Motor neuron (in vitro differentiated cells): ENCODE measurements at regions not wholly inside any gene's neighbourhood (a gene's known extent, or its start where the extent isn't known, plus 50 kb on each side); places are given as distances from the start of the nearest gene placed in this dataset.
A peak's percentile ranks its signal among the peaks of the same experiment; 100 is the strongest.

Experiments
- ATAC-seq, 8 experiments: fragments of 200-7000 bp; cut with Tn5 transposase; replicated peaks in 6 of 8; 2 replicates each; pipeline ENCODE4 v1.8.0; 2021; ENCODE audit warnings: mild to moderate bottlenecking in 8 of 8, moderate library complexity in 8 of 8
- H3K27ac ChIP-seq, 2 donors: fragments of 250-450 bp; sonication (Bioruptor Pico); 2 replicates each; pipeline ENCODE4 v1.9.0; 2021; ENCODE audit warnings: antibody characterized with exemption in 2 of 2, mild to moderate bottlenecking in 2 of 2, moderate library complexity in 1 of 2
- H3K4me1 ChIP-seq, 2 donors: fragments of 250-450 bp; sonication (Bioruptor Pico); replicated peaks in 1 of 2; 2 replicates each; pipeline ENCODE4 v1.6.1; 2021; ENCODE audit warnings: antibody characterized with exemption in 2 of 2, mild to moderate bottlenecking in 2 of 2, moderate library complexity in 1 of 2
- H3K4me3 ChIP-seq, 5 donors: fragments of 250-450 bp; sonication (Bioruptor Pico); 2 replicates each; pipeline ENCODE4 v1.9.0; 2021; ENCODE audit warnings: antibody characterized with exemption in 5 of 5, mild to moderate bottlenecking in 5 of 5, moderate library complexity in 4 of 5
- WGBS, 10 experiments: fragments of 450-650 bp; shearing (Covaris generic); methylation state at CpG; one replicate each; pipeline ENCODE4 v1.0.0; 2022; 5-methylcytosine and 5-hydroxymethylcytosine counted together
- in situ Hi-C, 9 experiments: fragments of 400-800 bp; cut with MboI; loops; one replicate each; pipeline ENCODE4 v1.15.0; 2021; ENCODE audit warnings: low sequenced_read_pairs in 9 of 9, low pct_unique_long_range_greater_than_20kb in 2 of 9; ENCODE audit not compliant: unreplicated experiment in 9 of 9

DNA sequence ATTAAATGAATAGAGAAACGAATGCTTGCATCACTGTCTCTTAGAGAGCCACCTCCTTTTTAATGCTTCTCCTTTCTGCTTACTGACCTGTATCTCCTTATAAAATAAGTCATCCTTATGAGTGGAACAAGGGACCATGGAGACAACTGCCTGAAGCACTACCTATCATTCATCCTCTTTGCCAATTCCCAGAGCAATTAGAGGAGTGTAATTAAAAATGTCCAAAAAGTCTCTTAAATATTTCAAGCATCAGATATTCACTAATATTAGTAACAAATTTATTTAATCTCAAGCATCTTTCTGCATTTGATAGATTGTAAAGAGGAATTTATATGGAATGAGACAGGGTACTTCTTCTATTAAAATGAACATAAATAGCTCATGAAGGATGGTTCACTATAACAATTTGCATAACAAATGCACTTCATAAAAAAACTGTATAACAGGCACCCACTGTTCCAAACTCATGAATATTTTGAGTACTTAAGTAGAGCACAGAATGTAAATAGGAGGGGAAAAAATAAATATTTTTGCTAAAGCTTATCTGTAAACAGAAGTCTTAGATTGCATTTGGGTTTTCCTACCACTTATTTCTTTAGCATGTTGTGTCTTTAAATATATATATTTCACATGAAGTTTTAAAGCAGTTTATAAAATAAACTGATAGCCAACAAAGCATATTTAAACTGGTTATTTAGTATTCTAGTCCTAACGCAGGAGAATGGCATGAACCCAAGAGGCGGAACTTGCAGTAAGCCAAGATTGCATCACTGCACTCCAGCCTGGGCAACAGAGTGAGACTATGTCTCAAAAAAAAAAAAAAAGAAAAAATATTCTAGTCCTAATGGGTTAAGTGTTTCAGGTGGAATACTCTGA is 269.3 kb downstream of the TBL1XR1 start:
- no peak overlapping the region for H3K4me3 ChIP-seq

DNA sequence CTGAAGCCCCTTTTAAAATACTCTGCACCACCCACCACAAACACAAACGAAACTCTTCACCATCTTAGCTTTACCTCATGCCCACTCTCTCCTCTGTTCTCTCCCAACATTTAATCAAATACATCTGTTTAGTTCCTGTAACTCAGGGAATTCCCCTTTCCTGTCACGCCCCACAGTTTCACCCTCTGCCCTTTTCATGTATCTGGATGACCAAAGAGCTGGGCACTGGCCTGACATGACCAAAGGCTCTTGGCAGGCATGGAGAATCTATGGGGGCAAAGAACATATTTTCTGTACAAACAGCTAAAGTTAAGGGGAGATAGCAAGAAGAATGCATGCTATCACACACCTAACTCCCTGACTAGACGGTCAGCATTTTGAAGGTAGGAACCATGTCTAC is 270.0 kb downstream of the TBL1XR1 start:
- 0 to 100% (median 36%) methylated on average over 1 to 3 of the region's 3 CpGs; no CpG with 5 or more reads in 1 of the 10 experiments for WGBS, 10 experiments
- in situ Hi-C loops, result no loop called here
- no peaks in the 10 kb centered on the region for H3K4me1 ChIP-seq
- ATAC-seq, result no peak
- no peak overlapping the region for H3K27ac ChIP-seq
- H3K4me3 ChIP-seq, result no peak overlapping the region

More for the DNA sequence above, 269.3 kb downstream of the TBL1XR1 start:
- peak in 6 of 8 experiments; percentile 26 to 71 (median 38) for ATAC-seq
- WGBS, 10 experiments, result 0 to 94% (median 76%) methylated on average over 1 to 3 of the region's 3 CpGs; no CpG with 5 or more reads in 2 of the 10 experiments
- no peak overlapping the region for H3K27ac ChIP-seq
- no peaks in the 10 kb centered on the region for H3K4me1 ChIP-seq
- in situ Hi-C loops, result no loop called here

DNA sequence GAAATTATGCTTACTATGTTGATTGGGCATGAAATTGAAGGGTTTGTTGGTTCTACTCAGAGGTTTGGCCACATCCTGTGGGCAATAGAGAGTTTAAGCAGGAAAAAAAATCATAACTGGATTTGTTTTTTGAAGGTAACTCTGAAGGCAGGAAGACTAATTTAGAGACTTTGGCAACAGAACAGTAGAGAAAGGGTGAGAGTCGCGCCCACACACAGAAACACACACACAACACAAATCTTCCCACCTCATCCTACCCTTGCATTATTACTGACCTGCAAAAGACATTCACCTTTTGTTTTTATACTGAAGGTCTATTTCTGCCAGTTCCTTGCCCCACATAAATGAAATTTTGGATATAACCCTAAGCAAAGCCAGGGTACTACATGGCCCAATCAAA is 270.6 kb downstream of the TBL1XR1 start:
- H3K4me1 ChIP-seq, result no peaks in the 10 kb centered on the region
- 80 to 100% (median 100%) methylated on average over 2 of the region's 2 CpGs; no CpG with 5 or more reads in 3 of the 10 experiments for WGBS, 10 experiments
- no peak overlapping the region for H3K27ac ChIP-seq
- ATAC-seq, result no peak
- no peak overlapping the region for H3K4me3 ChIP-seq
- in situ Hi-C loops, result no loop called here

DNA sequence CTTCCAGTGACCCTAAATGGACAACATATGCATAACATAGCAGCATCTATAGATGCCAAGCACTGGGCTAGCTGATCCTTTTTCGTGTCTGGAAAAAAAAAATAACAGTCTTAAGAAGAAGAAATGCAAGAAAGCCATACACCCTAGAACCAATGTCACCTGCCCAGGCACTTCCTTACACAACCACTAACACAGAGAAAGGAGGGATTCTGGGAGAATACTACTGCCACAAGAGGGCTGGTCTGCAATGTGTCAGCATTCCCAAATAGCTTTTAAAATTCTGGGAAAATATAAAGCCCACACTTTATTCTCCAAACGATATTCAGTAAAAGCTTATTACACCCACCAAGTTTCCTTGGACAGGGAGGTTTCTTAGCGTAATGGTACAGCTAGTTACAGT is 271.2 kb downstream of the TBL1XR1 start:
- ATAC-seq, result no peak
- Histone ChIP-seq H3K4me1 (peaks cover 0 to 6% of the 10 kb centered on the region in 2 donors), H3K27ac (no peak overlapping the region), H3K4me3 (no peak overlapping the region)
- in situ Hi-C loops, result no loop called here
- 0 to 88% (median 51%) methylated on average over 1 to 3 of the region's 3 CpGs for WGBS, 10 experiments

DNA sequence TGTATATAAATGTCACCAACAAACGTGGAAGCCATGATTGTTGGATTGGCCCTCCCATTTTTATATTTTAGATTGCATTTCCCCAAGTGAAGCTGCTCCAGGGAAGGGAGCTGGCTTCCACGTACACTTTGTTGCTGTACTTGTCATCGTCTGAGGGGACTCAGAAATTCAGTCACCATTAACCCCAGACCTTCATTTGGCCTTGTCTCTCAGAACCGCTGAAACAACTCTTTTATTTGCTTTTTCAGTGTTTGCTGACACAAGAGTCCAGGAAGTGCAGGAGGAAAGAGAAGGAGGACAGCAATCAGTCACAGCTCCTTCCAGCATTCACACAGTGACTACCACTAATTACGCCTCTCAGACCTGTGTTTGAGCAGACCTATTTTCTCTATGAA is 276.5 kb downstream of the TBL1XR1 start:
- WGBS, 10 experiments, result 20 to 86% (median 51%) methylated on average over 1 to 5 of the region's 5 CpGs; no CpG with 5 or more reads in 2 of the 10 experiments
- H3K4me3 ChIP-seq, result no peak overlapping the region
- H3K4me1 ChIP-seq, result peaks cover 14 to 15% of the 10 kb centered on the region in 2 donors
- in situ Hi-C loops, result no loop called here
- H3K27ac ChIP-seq, result peak overlapping the region in 1 of 2 donors; percentile 79
- peak in 5 of 8 experiments; percentile 82 to 93 (median 89) for ATAC-seq

DNA sequence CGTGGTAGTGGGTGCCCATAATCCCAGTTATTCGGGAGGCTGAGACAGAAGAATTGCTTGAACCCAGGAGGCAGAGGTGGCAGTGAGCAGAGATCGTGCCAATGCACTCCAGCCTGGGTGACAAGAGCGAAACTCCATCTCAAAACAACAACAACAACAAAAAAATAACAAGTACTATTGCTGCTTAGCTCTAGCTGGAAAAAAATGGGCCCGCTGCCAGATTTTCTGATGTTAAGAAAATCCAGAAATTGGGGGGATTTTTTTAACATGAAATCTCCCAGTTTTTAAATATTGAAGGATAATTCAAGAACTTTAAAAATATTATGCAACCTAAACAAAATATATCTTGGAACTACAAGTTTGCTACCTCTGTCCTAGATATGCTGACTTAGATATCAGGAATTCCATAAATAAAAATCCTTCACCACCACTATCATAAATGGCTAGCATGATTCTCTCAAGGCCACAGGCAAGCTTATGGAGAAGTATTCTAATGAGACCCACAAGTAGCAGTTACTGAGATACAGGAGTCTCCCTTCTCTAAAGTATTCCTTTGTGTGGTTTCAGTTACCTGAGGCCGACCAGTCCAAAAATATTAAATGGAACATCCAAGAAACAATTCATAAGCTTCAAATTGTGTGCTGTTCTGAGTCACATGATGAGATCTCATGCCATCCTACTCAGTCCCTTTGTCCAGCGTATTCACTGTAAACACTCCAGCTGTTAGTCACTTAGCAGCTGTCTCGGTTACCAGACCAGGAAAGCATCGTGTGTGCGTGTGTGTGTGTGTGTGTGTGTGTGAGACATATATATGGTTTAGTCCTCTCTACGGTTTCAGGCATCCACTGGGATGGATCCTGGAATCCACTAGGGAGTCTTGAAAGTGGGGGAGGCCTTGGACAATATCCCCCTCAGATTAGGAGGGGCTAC is 277.2 kb downstream of the TBL1XR1 start:
- Histone ChIP-seq H3K4me1 (peaks cover 14 to 15% of the 10 kb centered on the region in 2 donors), H3K4me3 (no peak overlapping the region), H3K27ac (peak overlapping the region in 1 of 2 donors; percentile 79)
- WGBS, 10 experiments, result 49 to 100% (median 83%) methylated on average over 2 to 10 of the region's 11 CpGs
- peak in 5 of 8 experiments; percentile 76 to 92 (median 85) for ATAC-seq
- in situ Hi-C loops, result no loop called here

DNA sequence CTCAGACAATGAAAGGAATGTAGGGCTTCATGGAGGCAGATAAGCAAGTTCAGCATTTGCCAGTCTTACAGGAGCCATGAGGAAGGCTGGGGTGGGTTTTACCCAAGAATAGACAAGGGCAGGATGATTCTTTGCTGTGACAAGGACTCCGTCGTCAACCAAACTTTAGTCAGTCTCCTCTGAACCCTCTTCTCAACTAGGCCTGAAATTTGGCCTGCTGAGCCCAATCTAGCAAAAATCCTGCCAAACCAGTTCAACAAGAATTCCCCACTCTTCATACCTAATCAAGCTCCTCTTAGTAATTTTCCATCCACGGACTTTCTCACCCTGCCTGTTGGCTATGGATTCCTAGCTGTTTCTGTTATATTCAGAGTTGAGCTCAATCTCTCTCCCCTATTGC is 280.5 kb downstream of the TBL1XR1 start:
- Histone ChIP-seq H3K4me3 (no peak overlapping the region), H3K4me1 (peaks cover 15 to 16% of the 10 kb centered on the region in 2 donors), H3K27ac (no peak overlapping the region)
- no peak for ATAC-seq
- in situ Hi-C loops, result no loop called here
- 58 to 100% (median 80%) methylated on average over 1 to 3 of the region's 3 CpGs; no CpG with 5 or more reads in 1 of the 10 experiments for WGBS, 10 experiments

DNA sequence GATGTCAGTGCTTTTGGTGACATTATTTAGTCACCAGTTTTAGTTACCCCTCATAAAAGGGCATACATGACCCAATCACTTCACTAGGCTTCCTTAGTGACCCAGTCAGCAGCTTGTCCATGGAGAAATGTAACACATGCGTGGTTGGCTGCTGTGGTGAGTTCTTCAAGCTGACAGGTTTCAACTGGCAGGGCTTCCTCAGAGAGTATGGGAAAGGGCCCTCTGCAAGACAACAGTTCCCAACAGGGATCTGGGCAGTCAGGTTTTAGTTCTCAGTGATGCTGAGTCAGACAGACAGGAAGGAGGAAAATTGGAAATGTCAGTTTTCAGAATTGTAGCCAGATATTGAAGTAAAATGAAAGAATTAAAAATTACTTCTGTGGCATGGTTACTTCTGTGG is 282.5 kb downstream of the TBL1XR1 start:
- in situ Hi-C loops, result no loop called here
- ATAC-seq, result no peak
- Histone ChIP-seq H3K4me1 (peaks cover 3 to 5% of the 10 kb centered on the region in 2 donors), H3K4me3 (no peak overlapping the region), H3K27ac (no peak overlapping the region)
- 56 to 100% (median 94%) methylated on average over 1 of the region's 1 CpG; no CpG with 5 or more reads in 2 of the 10 experiments for WGBS, 10 experiments

DNA sequence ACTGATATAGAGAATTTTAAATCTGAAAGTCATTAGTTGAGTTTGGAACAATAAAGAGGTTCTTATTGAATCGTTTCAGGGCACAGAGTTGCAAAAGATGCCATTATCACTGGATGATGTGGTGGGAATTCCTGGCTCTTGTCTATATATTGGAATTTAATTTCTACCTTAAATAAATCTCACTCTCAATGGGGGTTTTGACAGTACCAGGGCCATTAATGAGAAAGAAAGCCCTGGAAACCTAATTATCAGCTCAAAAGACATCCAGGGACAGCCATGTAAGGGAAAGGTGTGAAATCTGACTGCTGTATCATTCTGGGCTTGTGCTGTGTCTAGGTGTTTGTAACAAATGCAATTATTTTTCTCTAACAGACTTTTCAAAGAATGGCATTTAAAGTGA is 285.7 kb downstream of the TBL1XR1 start:
- peaks cover 0 to 3% of the 10 kb centered on the region in 2 donors for H3K4me1 ChIP-seq
- 0 to 71% (median 8%) methylated on average over 1 of the region's 1 CpG; no CpG with 5 or more reads in 4 of the 10 experiments for WGBS, 10 experiments
- H3K4me3 ChIP-seq, result no peak overlapping the region
- in situ Hi-C loops, result no loop called here
- no peak overlapping the region for H3K27ac ChIP-seq
- peak in 1 of 8 experiments; percentile 21 for ATAC-seq

DNA sequence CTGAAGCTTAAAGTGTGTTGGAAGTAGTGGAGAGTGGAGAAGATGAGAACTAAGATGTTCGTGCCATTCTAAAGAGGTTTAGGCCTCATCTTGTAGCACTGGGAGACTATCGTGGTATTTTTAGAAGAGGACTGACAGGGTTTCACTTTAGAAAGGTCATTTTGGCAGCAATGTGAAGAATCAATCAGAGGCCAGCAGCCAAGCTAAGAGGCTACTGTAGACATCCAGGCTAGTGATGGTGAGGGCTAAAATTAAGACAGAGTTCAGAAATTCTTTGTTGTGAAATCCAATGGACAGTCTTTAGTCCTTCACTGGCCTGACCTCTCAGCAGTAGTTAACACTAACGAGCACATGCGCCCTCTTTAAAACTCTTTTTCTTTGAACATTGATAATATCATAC is 288.2 kb downstream of the TBL1XR1 start:
- ATAC-seq, result no peak
- WGBS, 10 experiments, result 21 to 100% (median 86%) methylated on average over 2 to 4 of the region's 4 CpGs; no CpG with 5 or more reads in 1 of the 10 experiments

DNA sequence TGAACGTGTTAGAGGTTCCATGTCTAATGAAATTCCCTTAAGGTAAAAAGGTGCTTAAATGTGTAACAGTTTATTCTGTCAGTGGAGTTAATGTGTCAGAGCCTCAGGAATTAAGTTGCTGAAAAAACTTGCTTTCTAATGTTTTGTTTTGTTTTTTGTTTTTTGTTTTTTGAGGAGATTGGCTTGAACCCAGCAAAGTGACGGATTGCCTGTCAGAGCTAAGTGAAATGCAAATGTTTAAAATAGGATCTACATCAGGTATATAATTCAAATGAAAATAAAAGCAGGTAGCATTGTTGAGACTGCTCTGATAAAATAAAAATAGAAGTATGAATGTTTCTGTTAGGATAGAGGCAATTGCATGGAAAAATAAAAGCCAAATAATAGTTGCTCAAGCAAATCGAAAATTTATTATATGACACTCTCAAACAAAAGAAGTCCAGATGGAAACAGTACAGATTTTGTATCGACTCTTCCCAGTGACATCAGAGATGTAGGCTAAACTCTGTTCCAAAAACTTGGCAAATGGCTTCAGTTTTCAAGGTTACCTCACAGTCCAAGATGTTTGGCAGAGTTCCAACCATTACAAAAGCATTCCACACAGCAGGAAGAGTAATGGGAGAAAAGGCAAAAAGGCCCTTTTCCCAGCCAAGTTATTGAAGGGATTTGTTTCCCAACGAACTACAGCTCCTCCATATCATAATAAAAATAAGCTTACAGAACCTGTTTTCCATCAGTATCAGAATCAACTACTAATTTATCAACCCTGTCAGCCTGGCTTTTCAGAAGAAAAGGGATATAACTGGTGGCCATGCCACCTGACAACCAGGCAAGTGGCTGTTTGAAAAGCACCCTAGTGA is 291.0 kb downstream of the TBL1XR1 start:
- ATAC-seq, result peak in 1 of 8 experiments; percentile 68
- H3K4me1 ChIP-seq, result no peaks in the 10 kb centered on the region
- WGBS, 10 experiments, result 6 to 75% (median 43%) methylated on average over 2 to 5 of the region's 5 CpGs
- H3K4me3 ChIP-seq, result no peak overlapping the region
- in situ Hi-C loops, result no loop called here
- H3K27ac ChIP-seq, result no peak overlapping the region

More for the DNA sequence above, 288.2 kb downstream of the TBL1XR1 start:
- Histone ChIP-seq H3K4me3 (no peak overlapping the region), H3K4me1 (peaks cover 0 to 3% of the 10 kb centered on the region in 2 donors), H3K27ac (no peak overlapping the region)
- in situ Hi-C loops, result no loop called here

DNA sequence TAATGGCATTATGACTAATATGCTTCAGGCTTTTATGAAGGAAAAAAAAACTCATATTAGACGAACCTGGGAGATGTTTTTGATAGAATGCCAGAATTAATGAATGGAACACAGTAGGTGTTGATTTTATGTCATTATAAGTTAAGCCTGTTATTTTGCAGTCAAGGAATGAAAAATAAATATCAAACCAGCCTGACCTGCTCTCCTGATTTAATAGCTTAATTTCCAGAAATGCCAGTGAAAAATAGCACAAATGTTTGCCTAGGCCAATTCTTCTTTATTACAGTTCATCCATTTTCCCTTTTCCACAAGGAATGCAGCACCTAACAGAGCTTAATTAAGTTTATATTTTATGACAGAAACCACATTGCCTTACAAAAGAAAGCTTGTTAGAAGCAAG is 292.0 kb downstream of the TBL1XR1 start:
- in situ Hi-C loops, result no loop called here
- 0 to 70% (median 14%) methylated on average over 1 of the region's 1 CpG; no CpG with 5 or more reads in 3 of the 10 experiments for WGBS, 10 experiments
- no peak for ATAC-seq

More for the DNA sequence above, 292.0 kb downstream of the TBL1XR1 start:
- no peaks in the 10 kb centered on the region for H3K4me1 ChIP-seq
- no peak overlapping the region for H3K4me3 ChIP-seq
- H3K27ac ChIP-seq, result no peak overlapping the region
